HFFc6 (cell line): ENCODE measurements at regions not wholly inside any gene's neighbourhood (a gene's known extent, or its start where the extent isn't known, plus 50 kb on each side); places are given as distances from the start of the nearest gene placed in this dataset.

ENCODE experiments used
- DNase-seq: peaks from one replicate; pipeline ENCODE4 v3.0.0-alpha.2; 2018
- H3K27ac Mint-ChIP-seq: 2 replicates; pipeline ENCODE4 v1.8.0; 2020; ENCODE audit warnings: mild to moderate bottlenecking, mixed read lengths
- H3K27me3 Mint-ChIP-seq: 2 replicates; pipeline ENCODE4 v1.8.0; 2021; ENCODE audit warnings: mild to moderate bottlenecking, moderate library complexity, mixed read lengths; ENCODE audit not compliant: insufficient read depth
- H3K36me3 Mint-ChIP-seq: 2 replicates; pipeline ENCODE4 v1.8.0; 2021; ENCODE audit warnings: low read depth, mixed read lengths
- H3K4me1 Mint-ChIP-seq: 2 replicates; pipeline ENCODE4 v1.8.0; 2020; ENCODE audit warnings: low read depth, mixed read lengths
- H3K4me3 Mint-ChIP-seq: 2 replicates; pipeline ENCODE4 v1.8.0; 2020; ENCODE audit warnings: mild to moderate bottlenecking, moderate library complexity, mixed read lengths
- H3K9me3 Mint-ChIP-seq: 2 replicates; pipeline ENCODE4 v1.8.0; 2020; ENCODE audit warnings: mild to moderate bottlenecking, mixed read lengths
- TF ChIP-seq, protein P1 (sequence below): fragments of 200-600 bp; sonication (generic); IDR thresholded peaks from 2 replicates; pipeline ENCODE4 v1.5.0; 2021; ENCODE audit warnings: antibody characterized with exemption, mild to moderate bottlenecking

DNA sequence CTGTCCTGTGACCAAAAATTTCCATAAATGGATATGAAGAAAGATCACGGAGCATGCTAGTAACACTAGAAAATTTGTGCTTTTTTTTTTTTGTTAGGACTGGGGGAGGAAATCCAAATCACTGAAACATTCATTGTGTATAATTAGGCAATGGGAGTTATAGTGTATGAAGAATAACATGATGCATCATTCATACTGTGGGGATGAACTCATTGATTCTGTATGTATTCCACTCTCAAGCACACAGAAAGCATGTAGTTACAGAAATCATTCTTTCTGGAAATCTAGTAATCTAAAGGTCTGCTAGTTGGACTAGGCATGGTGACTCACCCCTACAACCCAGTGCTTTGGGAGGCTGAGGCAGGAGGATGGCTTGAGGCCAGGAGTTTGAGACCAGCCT, 749.7 kb downstream of the DIAPH3 start:
- no peaks in the 10 kb centered on the region for H3K36me3 Mint-ChIP-seq
- H3K9me3 Mint-ChIP-seq: no peaks in the 10 kb centered on the region
- peaks cover 46% of the 10 kb centered on the region for H3K4me1 Mint-ChIP-seq
- peak overlapping the region; percentile 2; the same call in 1 of the 2 replicates for H3K27ac Mint-ChIP-seq
- no peaks in the 10 kb centered on the region; the same call in 1 of the 2 replicates for H3K27me3 Mint-ChIP-seq
- DNase-seq: no peak
- TF ChIP-seq, protein P1, sequence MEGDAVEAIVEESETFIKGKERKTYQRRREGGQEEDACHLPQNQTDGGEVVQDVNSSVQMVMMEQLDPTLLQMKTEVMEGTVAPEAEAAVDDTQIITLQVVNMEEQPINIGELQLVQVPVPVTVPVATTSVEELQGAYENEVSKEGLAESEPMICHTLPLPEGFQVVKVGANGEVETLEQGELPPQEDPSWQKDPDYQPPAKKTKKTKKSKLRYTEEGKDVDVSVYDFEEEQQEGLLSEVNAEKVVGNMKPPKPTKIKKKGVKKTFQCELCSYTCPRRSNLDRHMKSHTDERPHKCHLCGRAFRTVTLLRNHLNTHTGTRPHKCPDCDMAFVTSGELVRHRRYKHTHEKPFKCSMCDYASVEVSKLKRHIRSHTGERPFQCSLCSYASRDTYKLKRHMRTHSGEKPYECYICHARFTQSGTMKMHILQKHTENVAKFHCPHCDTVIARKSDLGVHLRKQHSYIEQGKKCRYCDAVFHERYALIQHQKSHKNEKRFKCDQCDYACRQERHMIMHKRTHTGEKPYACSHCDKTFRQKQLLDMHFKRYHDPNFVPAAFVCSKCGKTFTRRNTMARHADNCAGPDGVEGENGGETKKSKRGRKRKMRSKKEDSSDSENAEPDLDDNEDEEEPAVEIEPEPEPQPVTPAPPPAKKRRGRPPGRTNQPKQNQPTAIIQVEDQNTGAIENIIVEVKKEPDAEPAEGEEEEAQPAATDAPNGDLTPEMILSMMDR: no peak
- H3K4me3 Mint-ChIP-seq: no peak overlapping the region

DNA sequence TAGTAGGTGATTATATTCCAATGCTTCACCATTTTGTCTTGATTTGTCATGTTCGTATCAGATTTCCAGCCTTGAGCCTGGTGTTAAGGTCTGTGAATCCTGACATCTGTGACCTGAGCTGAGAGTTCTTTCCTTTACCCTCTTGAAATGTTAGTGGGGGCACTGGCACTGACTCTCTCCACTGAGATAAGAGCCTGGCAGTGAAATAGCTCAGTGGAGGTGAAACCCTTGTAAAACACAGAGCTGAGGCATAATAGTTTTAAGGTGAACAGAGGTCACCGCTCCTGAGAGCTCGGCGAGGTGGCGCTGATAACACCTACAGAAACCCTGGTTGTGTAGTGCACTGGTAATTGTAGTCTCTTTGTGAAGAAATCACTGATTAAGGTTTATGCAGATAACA, 748.2 kb downstream of the DIAPH3 start:
- H3K4me1 Mint-ChIP-seq: peaks cover 40% of the 10 kb centered on the region
- H3K27me3 Mint-ChIP-seq: peaks cover 2% of the 10 kb centered on the region; the same call in 1 of the 2 replicates
- no peaks in the 10 kb centered on the region for H3K9me3 Mint-ChIP-seq
- H3K4me3 Mint-ChIP-seq: no peak overlapping the region
- no peaks in the 10 kb centered on the region; the same call in 1 of the 2 replicates for H3K36me3 Mint-ChIP-seq
- H3K27ac Mint-ChIP-seq: no peak overlapping the region
- TF ChIP-seq, protein P1: no peak
- no peak for DNase-seq

GRCh38 chr13:59416561-59416960, 747.2 kb downstream of the DIAPH3 start:
- peaks cover 47% of the 10 kb centered on the region for H3K4me1 Mint-ChIP-seq
- peaks cover 2% of the 10 kb centered on the region; the same call in 1 of the 2 replicates for H3K27me3 Mint-ChIP-seq
- TF ChIP-seq, protein P1: no peak
- H3K4me3 Mint-ChIP-seq: no peak overlapping the region
- H3K36me3 Mint-ChIP-seq: no peaks in the 10 kb centered on the region; the same call in 1 of the 2 replicates
- no peaks in the 10 kb centered on the region for H3K9me3 Mint-ChIP-seq
- DNase-seq: no peak
- H3K27ac Mint-ChIP-seq: no peak overlapping the region

- TF ChIP-seq, protein P1: no peak
- peaks cover 3% of the 10 kb centered on the region; the same call in 1 of the 2 replicates for H3K27me3 Mint-ChIP-seq
- peaks cover 6% of the 10 kb centered on the region; the same call in 1 of the 2 replicates for H3K9me3 Mint-ChIP-seq
- peaks cover 52% of the 10 kb centered on the region for H3K4me1 Mint-ChIP-seq
- peaks cover 8% of the 10 kb centered on the region; the same call in 1 of the 2 replicates for H3K36me3 Mint-ChIP-seq
- DNase-seq: peak; percentile 42
- H3K4me3 Mint-ChIP-seq: peak overlapping the region; percentile 5; the same call in 1 of the 2 replicates
- H3K27ac Mint-ChIP-seq: peak overlapping the region; percentile 69
Measured at GRCh38 chr13:59422646-59423045, 741.1 kb downstream of the DIAPH3 start.

- peaks cover 3% of the 10 kb centered on the region; the same call in 1 of the 2 replicates for H3K27me3 Mint-ChIP-seq
- no peak overlapping the region for H3K4me3 Mint-ChIP-seq
- no peak for DNase-seq
- peaks cover 11% of the 10 kb centered on the region; the same call in 1 of the 2 replicates for H3K36me3 Mint-ChIP-seq
- TF ChIP-seq, protein P1: no peak
- H3K9me3 Mint-ChIP-seq: peaks cover 6% of the 10 kb centered on the region; the same call in 1 of the 2 replicates
- peak overlapping the region; percentile 97 for H3K27ac Mint-ChIP-seq
- peaks cover 50% of the 10 kb centered on the region for H3K4me1 Mint-ChIP-seq
Measured at GRCh38 chr13:59423708-59424340, 739.9 kb downstream of the DIAPH3 start.
